Liver (tissue), 3 donors: ENCODE measurements at regions not wholly inside any gene's neighbourhood (a gene's known extent, or its start where the extent isn't known, plus 50 kb on each side); places are given as distances from the start of the nearest gene placed in this dataset.

Experiments
- EGR1 ChIP-seq, 2 donors: IDR thresholded peaks; 2 replicates each; pipeline ENCODE4 v1.6.1; 2016 to 2018; ENCODE audit warnings: antibody characterized with exemption in 2 of 2, low read depth in 2 of 2
- HNF4A ChIP-seq, 2 donors: conservative IDR thresholded peaks; 2 replicates each; pipeline ENCODE4 v1.6.1; 2016; ENCODE audit warnings: antibody characterized with exemption in 2 of 2, mild to moderate bottlenecking in 2 of 2
- RXRA ChIP-seq, 2 donors: IDR thresholded peaks; 2 replicates each; pipeline ENCODE4 v1.6.1; 2017 to 2018; ENCODE audit warnings: antibody characterized with exemption in 2 of 2, mild to moderate bottlenecking in 1 of 2
- TAF1 ChIP-seq: conservative IDR thresholded peaks from 2 replicates; pipeline ENCODE4 v1.6.1; 2016; ENCODE audit warnings: antibody characterized with exemption, mild to moderate bottlenecking
- YY1 ChIP-seq: IDR thresholded peaks from 2 replicates; pipeline ENCODE4 v1.6.1; 2016; ENCODE audit warnings: antibody characterized with exemption, mild to moderate bottlenecking
- TF ChIP-seq, protein P1 (sequence below): IDR thresholded peaks from 2 replicates; pipeline ENCODE4 v1.6.1; 2016; ENCODE audit warnings: antibody characterized with exemption
- TF ChIP-seq, protein P2 (sequence below): fragments of 150-350 bp; IDR thresholded peaks from 2 replicates; pipeline ENCODE4 v1.5.1; 2017; ENCODE audit warnings: improper control_type of control experiment, low read depth, low read length; ENCODE audit not compliant: missing input control
- TF ChIP-seq, protein P3 (sequence below): IDR thresholded peaks from 2 replicates; pipeline ENCODE4 v1.6.1; 2016; ENCODE audit warnings: antibody characterized with exemption, mild to moderate bottlenecking
- TF ChIP-seq, protein P4 (sequence below): IDR thresholded peaks from 2 replicates; pipeline ENCODE4 v1.6.1; 2016; ENCODE audit warnings: antibody characterized with exemption
- TF ChIP-seq, protein P5 (sequence below): IDR thresholded peaks from 2 replicates; pipeline ENCODE4 v1.6.1; 2016; ENCODE audit warnings: antibody characterized with exemption
- donor health status: healthy.
- donor health status: healthy.

DNA sequence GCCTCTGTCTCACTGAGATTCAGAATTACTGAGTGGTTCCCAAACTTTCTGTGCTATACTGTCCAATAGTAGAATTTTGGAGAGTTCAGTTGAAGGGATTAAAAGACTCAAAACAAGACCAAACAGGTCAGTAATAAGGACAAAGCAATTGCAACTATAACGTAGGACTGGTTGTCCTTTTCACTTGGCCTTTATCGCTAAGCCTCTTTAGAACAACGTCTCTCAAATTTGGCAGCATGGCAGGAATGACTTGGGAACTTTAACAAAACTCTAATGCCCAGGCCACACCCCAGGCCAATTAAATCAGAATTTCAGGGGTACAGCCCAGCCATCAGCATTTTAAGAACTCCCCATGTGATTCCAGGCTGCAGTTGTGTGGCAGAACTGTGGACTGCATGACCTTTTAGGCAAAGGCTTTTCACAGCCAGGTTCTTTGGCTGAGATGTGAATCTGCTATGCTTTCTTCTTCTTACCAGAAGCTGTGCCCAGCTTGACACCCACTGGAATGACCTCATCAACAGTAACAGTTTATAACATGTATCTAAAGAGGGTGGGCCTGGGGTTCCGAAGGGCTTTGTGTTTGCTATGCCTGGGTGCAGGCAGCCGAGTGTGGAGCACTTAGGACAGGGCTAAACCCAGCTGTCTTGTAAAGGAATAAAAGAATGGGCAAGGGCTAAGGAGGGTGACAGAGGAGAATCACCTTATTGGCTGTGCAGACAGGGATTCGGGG lies 226.2 kb upstream of the PRICKLE2 start:
- TF ChIP-seq, protein P1, sequence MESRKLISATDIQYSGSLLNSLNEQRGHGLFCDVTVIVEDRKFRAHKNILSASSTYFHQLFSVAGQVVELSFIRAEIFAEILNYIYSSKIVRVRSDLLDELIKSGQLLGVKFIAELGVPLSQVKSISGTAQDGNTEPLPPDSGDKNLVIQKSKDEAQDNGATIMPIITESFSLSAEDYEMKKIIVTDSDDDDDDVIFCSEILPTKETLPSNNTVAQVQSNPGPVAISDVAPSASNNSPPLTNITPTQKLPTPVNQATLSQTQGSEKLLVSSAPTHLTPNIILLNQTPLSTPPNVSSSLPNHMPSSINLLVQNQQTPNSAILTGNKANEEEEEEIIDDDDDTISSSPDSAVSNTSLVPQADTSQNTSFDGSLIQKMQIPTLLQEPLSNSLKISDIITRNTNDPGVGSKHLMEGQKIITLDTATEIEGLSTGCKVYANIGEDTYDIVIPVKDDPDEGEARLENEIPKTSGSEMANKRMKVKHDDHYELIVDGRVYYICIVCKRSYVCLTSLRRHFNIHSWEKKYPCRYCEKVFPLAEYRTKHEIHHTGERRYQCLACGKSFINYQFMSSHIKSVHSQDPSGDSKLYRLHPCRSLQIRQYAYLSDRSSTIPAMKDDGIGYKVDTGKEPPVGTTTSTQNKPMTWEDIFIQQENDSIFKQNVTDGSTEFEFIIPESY, result no peak
- TF ChIP-seq, protein P2, sequence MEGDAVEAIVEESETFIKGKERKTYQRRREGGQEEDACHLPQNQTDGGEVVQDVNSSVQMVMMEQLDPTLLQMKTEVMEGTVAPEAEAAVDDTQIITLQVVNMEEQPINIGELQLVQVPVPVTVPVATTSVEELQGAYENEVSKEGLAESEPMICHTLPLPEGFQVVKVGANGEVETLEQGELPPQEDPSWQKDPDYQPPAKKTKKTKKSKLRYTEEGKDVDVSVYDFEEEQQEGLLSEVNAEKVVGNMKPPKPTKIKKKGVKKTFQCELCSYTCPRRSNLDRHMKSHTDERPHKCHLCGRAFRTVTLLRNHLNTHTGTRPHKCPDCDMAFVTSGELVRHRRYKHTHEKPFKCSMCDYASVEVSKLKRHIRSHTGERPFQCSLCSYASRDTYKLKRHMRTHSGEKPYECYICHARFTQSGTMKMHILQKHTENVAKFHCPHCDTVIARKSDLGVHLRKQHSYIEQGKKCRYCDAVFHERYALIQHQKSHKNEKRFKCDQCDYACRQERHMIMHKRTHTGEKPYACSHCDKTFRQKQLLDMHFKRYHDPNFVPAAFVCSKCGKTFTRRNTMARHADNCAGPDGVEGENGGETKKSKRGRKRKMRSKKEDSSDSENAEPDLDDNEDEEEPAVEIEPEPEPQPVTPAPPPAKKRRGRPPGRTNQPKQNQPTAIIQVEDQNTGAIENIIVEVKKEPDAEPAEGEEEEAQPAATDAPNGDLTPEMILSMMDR, result no peak
- TF ChIP-seq HNF4A (conservative IDR thresholded peaks at IDR 0.05) (no peak), TAF1 (no peak), YY1 (no peak), EGR1 (IDR thresholded peaks at IDR 0.05; ENCODE audit: low read depth in 2 of 2) (no peak), RXRA (IDR thresholded peaks at IDR 0.05) (no peak)
- TF ChIP-seq, protein P3, sequence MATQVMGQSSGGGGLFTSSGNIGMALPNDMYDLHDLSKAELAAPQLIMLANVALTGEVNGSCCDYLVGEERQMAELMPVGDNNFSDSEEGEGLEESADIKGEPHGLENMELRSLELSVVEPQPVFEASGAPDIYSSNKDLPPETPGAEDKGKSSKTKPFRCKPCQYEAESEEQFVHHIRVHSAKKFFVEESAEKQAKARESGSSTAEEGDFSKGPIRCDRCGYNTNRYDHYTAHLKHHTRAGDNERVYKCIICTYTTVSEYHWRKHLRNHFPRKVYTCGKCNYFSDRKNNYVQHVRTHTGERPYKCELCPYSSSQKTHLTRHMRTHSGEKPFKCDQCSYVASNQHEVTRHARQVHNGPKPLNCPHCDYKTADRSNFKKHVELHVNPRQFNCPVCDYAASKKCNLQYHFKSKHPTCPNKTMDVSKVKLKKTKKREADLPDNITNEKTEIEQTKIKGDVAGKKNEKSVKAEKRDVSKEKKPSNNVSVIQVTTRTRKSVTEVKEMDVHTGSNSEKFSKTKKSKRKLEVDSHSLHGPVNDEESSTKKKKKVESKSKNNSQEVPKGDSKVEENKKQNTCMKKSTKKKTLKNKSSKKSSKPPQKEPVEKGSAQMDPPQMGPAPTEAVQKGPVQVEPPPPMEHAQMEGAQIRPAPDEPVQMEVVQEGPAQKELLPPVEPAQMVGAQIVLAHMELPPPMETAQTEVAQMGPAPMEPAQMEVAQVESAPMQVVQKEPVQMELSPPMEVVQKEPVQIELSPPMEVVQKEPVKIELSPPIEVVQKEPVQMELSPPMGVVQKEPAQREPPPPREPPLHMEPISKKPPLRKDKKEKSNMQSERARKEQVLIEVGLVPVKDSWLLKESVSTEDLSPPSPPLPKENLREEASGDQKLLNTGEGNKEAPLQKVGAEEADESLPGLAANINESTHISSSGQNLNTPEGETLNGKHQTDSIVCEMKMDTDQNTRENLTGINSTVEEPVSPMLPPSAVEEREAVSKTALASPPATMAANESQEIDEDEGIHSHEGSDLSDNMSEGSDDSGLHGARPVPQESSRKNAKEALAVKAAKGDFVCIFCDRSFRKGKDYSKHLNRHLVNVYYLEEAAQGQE, result no peak
- TF ChIP-seq, protein P4, sequence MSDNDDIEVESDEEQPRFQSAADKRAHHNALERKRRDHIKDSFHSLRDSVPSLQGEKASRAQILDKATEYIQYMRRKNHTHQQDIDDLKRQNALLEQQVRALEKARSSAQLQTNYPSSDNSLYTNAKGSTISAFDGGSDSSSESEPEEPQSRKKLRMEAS, result no peak
- TF ChIP-seq, protein P5, sequence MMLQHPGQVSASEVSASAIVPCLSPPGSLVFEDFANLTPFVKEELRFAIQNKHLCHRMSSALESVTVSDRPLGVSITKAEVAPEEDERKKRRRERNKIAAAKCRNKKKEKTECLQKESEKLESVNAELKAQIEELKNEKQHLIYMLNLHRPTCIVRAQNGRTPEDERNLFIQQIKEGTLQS, result no peak
